Osteocyte (in vitro differentiated cells): ENCODE measurements at regions not wholly inside any gene's neighbourhood (a gene's known extent, or its start where the extent isn't known, plus 50 kb on each side); places are given as distances from the start of the nearest gene placed in this dataset.
A peak's percentile ranks its signal among the peaks of the same experiment; 100 is the strongest.

Experiments used
- DNase-seq: peaks from one replicate; pipeline ENCODE4 v3.0.0; 2021; ENCODE audit warnings: mixed read lengths; ENCODE audit not compliant: unreplicated experiment; ENCODE audit errors: extremely low spot score
- H3K27ac Mint-ChIP-seq: one replicate; pipeline ENCODE4 v1.8.0; 2021; ENCODE audit warnings: mild to moderate bottlenecking, mixed read lengths; ENCODE audit not compliant: unreplicated experiment
- H3K27me3 Mint-ChIP-seq: one replicate; pipeline ENCODE4 v1.8.0; 2021; ENCODE audit warnings: mixed read lengths; ENCODE audit not compliant: unreplicated experiment
- H3K36me3 Mint-ChIP-seq: one replicate; pipeline ENCODE4 v1.8.0; 2021; ENCODE audit warnings: mixed read lengths; ENCODE audit not compliant: unreplicated experiment
- H3K4me1 Mint-ChIP-seq: one replicate; pipeline ENCODE4 v1.8.0; 2021; ENCODE audit warnings: mixed read lengths; ENCODE audit not compliant: unreplicated experiment
- H3K4me3 Mint-ChIP-seq: one replicate; pipeline ENCODE4 v1.8.0; 2021; ENCODE audit warnings: mild to moderate bottlenecking, moderate library complexity, mixed read lengths; ENCODE audit not compliant: unreplicated experiment
- H3K9me3 Mint-ChIP-seq: one replicate; pipeline ENCODE4 v1.8.0; 2021; ENCODE audit warnings: mixed read lengths; ENCODE audit not compliant: unreplicated experiment
- CTCF ChIP-seq: fragments of 200-600 bp; sonication (generic); IDR thresholded peaks from 2 replicates; pipeline ENCODE4 v1.5.0; 2021; ENCODE audit warnings: antibody characterized with exemption, mild to moderate bottlenecking, moderate library complexity

- no peak for DNase-seq
- Mint-ChIP-seq H3K9me3 (no peaks in the 10 kb centered on the region), H3K27me3 (no peaks in the 10 kb centered on the region), H3K4me3 (no peak overlapping the region), H3K36me3 (no peaks in the 10 kb centered on the region), H3K4me1 (no peaks in the 10 kb centered on the region), H3K27ac (no peak overlapping the region)
- no peak for TF ChIP-seq CTCF
Observed at GRCh38 chr10:9193120-9193519, 1138.6 kb downstream of the GATA3 start.

- no peaks in the 10 kb centered on the region for H3K9me3 Mint-ChIP-seq
- no peak overlapping the region for H3K4me3 Mint-ChIP-seq
- no peaks in the 10 kb centered on the region for H3K36me3 Mint-ChIP-seq
Observed at GRCh38 chr10:9195385-9195784, 1140.9 kb downstream of the GATA3 start.

GRCh38 chr10:9198611-9199010 lies 1144.1 kb downstream of the GATA3 start:
- DNase-seq: no peak
- Mint-ChIP-seq H3K4me1 (no peaks in the 10 kb centered on the region), H3K9me3 (no peaks in the 10 kb centered on the region), H3K36me3 (no peaks in the 10 kb centered on the region), H3K27me3 (peaks cover 3% of the 10 kb centered on the region), H3K27ac (no peak overlapping the region), H3K4me3 (no peak overlapping the region)
- TF ChIP-seq CTCF: no peak

More at GRCh38 chr10:9195385-9195784, 1140.9 kb downstream of the GATA3 start:
- peaks cover 3% of the 10 kb centered on the region for H3K27me3 Mint-ChIP-seq
- no peak for DNase-seq
- H3K27ac Mint-ChIP-seq: no peak overlapping the region
- no peaks in the 10 kb centered on the region for H3K4me1 Mint-ChIP-seq
- TF ChIP-seq CTCF: no peak

- Mint-ChIP-seq H3K4me3 (no peak overlapping the region), H3K27ac (no peak overlapping the region), H3K9me3 (no peaks in the 10 kb centered on the region)
Observed at GRCh38 chr10:9205558-9205957, 1151.1 kb downstream of the GATA3 start.

DNA sequence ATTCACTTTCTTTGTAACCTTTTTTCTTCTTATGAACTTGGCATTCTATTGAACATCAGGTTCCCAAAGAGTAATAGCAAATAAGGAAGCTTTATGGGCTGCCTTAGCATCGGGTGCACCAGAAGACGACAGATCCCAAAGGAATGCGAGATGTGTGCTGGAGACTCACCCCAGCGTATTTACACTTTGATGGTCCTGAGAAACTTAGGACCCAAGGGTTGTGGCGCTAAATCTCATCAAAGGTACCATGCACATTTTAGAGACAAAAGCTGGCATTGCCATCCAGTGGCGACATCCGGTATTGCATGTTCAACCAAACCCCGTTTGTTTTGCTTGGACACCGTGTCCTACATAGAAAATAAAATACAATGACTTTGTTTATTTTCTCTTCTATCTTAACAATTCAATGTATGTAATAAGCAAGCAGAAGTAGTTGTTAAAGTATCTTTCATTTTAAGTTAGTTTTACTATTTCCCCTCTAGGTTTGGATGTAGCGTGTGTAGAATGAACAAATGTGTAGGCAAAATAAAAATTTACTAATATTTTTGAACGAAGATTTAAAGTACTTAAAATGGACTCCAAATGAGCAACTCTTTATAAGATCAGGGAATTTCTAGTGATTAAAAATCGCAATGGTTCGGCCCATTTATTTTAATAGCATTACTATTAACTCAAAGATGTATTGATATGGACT lies 1154.8 kb downstream of the GATA3 start:
- Mint-ChIP-seq H3K36me3 (no peaks in the 10 kb centered on the region), H3K4me1 (peaks cover 2% of the 10 kb centered on the region), H3K27ac (no peak overlapping the region), H3K27me3 (peaks cover 5% of the 10 kb centered on the region), H3K4me3 (no peak overlapping the region), H3K9me3 (no peaks in the 10 kb centered on the region)
- TF ChIP-seq CTCF: peak; percentile 86
- DNase-seq: no peak

More at GRCh38 chr10:9205558-9205957, 1151.1 kb downstream of the GATA3 start:
- Mint-ChIP-seq H3K27me3 (peaks cover 5% of the 10 kb centered on the region), H3K36me3 (no peaks in the 10 kb centered on the region), H3K4me1 (peaks cover 2% of the 10 kb centered on the region)
- no peak for TF ChIP-seq CTCF
- DNase-seq: no peak
